Prostate gland (tissue), 2 donors: ENCODE measurements at regions not wholly inside any gene's neighbourhood (a gene's known extent, or its start where the extent isn't known, plus 50 kb on each side); places are given as distances from the start of the nearest gene placed in this dataset.

Source experiments
- DNase-seq: peaks from one replicate; pipeline ENCODE4 v3.0.0-alpha.2; 2019; ENCODE audit warnings: low spot score
- H3K27ac ChIP-seq, 2 donors: fragments of 200-600 bp; sonication (generic); 2 replicates each; pipeline ENCODE4 v1.5.1; 2017 to 2019
- H3K27me3 ChIP-seq: fragments of 200-600 bp; sonication (generic); replicated peaks from 2 replicates; pipeline ENCODE4 v1.5.1; 2019; ENCODE audit not compliant: insufficient read depth
- H3K36me3 ChIP-seq, 2 donors: fragments of 200-600 bp; sonication (generic); 1 replicate in 1 of 2; 2 replicates in 1 of 2; pipeline versions ENCODE4 v1.5.1 to v1.8.1; 2017 to 2019
- H3K4me1 ChIP-seq: fragments of 200-600 bp; sonication (generic); replicated peaks from 2 replicates; pipeline ENCODE4 v1.5.1; 2019
- H3K4me3 ChIP-seq, 2 donors: fragments of 200-600 bp; sonication (generic); 2 replicates each; pipeline ENCODE4 v1.5.1; 2017 to 2019
- H3K9me3 ChIP-seq: fragments of 200-600 bp; sonication (generic); 2 replicates; pipeline ENCODE4 v1.5.1; 2017
- CTCF ChIP-seq, 4 experiments: fragments of 200-600 bp in 2 of 4; fragments of 450-650 bp in 2 of 4; sonication (generic) in 2 of 4; IDR thresholded peaks; 1 replicate in 3 of 4; 2 replicates in 1 of 4; pipeline ENCODE4 v1.5.1; 2016 to 2019; ENCODE audit warnings: antibody characterized with exemption in 4 of 4, mild to moderate bottlenecking in 2 of 4, moderate library complexity in 2 of 4
- POLR2A ChIP-seq: fragments of 450-650 bp; IDR thresholded peaks from one replicate; pipeline ENCODE4 v1.6.1; 2016; ENCODE audit warnings: antibody characterized with exemption, mild to moderate bottlenecking
- POLR2AphosphoS5 ChIP-seq: sonication (generic); formaldehyde crosslinking; IDR thresholded peaks from one replicate; pipeline ENCODE4 v1.6.1; 2017; ENCODE audit warnings: antibody characterized with exemption
- WGBS: methylation state at CpG from one replicate; pipeline ENCODE4 v1.1.5; 2018; 5-methylcytosine and 5-hydroxymethylcytosine counted together
- intact Hi-C: fragments of 100-400 bp; cut with DNase I; formaldehyde crosslinking; loops from one replicate; pipeline ENCODE4 v1.14.2; 2022

DNA sequence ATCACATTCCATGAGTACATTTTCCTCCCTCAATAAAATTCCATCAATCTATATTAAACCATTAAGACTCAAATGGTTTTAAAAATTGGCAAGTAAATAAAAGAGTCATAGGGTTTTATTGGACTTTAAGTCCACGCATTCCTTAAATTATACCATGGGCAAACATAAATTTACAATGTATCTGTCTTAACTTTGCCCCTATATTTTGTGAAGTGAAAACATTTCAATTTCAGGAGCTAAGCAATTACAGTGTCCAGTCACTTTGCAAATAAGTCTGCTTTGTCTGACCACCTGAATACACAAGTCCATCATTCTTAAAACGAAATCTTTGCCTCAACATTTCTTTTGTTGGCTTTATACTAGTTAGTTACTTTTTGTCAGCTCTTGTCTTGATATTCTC lies 197.5 kb upstream of the SEMA3D start:
- H3K27ac ChIP-seq, result no peak overlapping the region
- H3K36me3 ChIP-seq, result no peaks in the 10 kb centered on the region
- H3K4me1 ChIP-seq, result no peaks in the 10 kb centered on the region
- 43% methylated on average over 2 of the region's 2 CpGs for WGBS
- intact Hi-C loops, result no loop called here
- H3K4me3 ChIP-seq, result no peak overlapping the region
- H3K27me3 ChIP-seq, result no peaks in the 10 kb centered on the region
- no peak for DNase-seq
- H3K9me3 ChIP-seq, result no peaks in the 10 kb centered on the region
- TF ChIP-seq POLR2AphosphoS5 (no peak), CTCF (IDR thresholded peaks at IDR 0.05) (no peak)

DNA sequence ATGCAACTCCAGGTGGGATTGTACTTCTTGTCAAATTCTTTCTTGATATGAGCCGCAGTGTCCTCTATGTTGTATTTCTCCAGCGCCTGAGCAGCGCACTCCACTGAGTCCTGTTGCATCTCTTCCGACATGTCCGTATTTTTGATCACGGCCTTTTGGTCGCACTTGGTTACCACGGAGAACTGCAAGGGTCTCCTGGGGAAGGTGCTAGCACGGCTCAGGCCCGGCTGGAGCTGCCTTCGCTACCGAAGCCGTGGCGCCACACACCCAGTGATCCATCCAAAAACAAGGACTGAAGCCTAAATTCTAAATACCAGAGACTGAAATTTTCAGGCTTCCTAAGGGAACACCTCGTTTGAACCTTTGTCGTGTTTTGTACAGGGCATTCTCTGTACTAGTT lies 194.4 kb upstream of the SEMA3D start:
- no peak for DNase-seq
- TF ChIP-seq CTCF (IDR thresholded peaks at IDR 0.05) (no peak), POLR2AphosphoS5 (no peak), POLR2A (no peak)
- Histone ChIP-seq H3K36me3 (no peaks in the 10 kb centered on the region), H3K4me3 (no peak overlapping the region), H3K27me3 (no peaks in the 10 kb centered on the region), H3K27ac (no peak overlapping the region), H3K4me1 (no peaks in the 10 kb centered on the region), H3K9me3 (no peaks in the 10 kb centered on the region)
- intact Hi-C loops, result no loop called here
- 95% methylated on average over 16 of the region's 16 CpGs for WGBS

GRCh38 chr7:85376589-85376988 lies 189.7 kb upstream of the SEMA3D start:
- DNase-seq, result no peak
- Histone ChIP-seq H3K4me1 (no peaks in the 10 kb centered on the region), H3K27ac (no peak overlapping the region), H3K27me3 (no peaks in the 10 kb centered on the region), H3K36me3 (no peaks in the 10 kb centered on the region), H3K4me3 (no peak overlapping the region), H3K9me3 (no peaks in the 10 kb centered on the region)
- 94% methylated on average over 2 of the region's 2 CpGs for WGBS
- no peak for TF ChIP-seq POLR2A
- no peak for TF ChIP-seq POLR2AphosphoS5
- no peak for TF ChIP-seq CTCF (IDR thresholded peaks at IDR 0.05)
- intact Hi-C loops, result no loop called here

GRCh38 chr7:85356916-85357315 lies 170.1 kb upstream of the SEMA3D start:
- TF ChIP-seq CTCF (IDR thresholded peaks at IDR 0.05) (no peak), POLR2AphosphoS5 (no peak), POLR2A (no peak)
- Histone ChIP-seq H3K9me3 (no peaks in the 10 kb centered on the region), H3K4me3 (no peak overlapping the region), H3K4me1 (no peaks in the 10 kb centered on the region), H3K27me3 (no peaks in the 10 kb centered on the region), H3K27ac (no peak overlapping the region), H3K36me3 (no peaks in the 10 kb centered on the region)
- intact Hi-C loops, result no loop called here
- 86% methylated on average over 1 of the region's 1 CpG for WGBS
- DNase-seq, result no peak

DNA sequence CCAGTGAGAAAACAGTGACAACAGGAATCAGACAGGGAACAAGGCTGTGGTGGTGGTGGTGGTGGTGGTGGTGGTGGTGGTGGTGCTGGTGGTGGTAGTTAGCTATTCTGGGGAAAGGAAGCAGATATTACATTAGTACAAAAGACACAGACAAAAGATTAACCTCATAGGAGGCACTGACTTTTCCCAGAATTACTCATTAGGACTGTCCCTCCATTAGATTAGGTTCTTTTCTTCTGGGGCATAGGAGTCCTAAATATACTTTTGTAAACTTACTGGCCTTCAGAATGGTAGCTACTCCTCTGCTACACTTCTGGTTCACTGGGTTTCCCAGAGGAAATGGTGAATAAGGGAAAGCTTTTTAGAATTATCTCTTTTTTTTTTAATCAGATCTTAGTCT lies 156.6 kb upstream of the SEMA3D start:
- no peak overlapping the region for H3K27ac ChIP-seq
- no peak overlapping the region for H3K4me3 ChIP-seq
- intact Hi-C loops, result no loop called here
- H3K4me1 ChIP-seq, result no peaks in the 10 kb centered on the region
- no peak for DNase-seq
- no peaks in the 10 kb centered on the region for H3K36me3 ChIP-seq
- no peaks in the 10 kb centered on the region for H3K9me3 ChIP-seq
- no peaks in the 10 kb centered on the region for H3K27me3 ChIP-seq
- TF ChIP-seq CTCF (IDR thresholded peaks at IDR 0.05) (no peak), POLR2AphosphoS5 (no peak), POLR2A (no peak)
